ENCODE measurements at regions not wholly inside any gene's neighbourhood (a gene's known extent, or its start where the extent isn't known, plus 50 kb on each side); places are given as distances from the start of the nearest gene placed in this dataset.
A peak's percentile ranks its signal among the peaks of the same experiment; 100 is the strongest.

- FAIRE-seq: no peak
Observed at GRCh38 chr4:107153956-107154355, 117.8 kb upstream of the DKK2 start.

- no peak for FAIRE-seq
Observed at GRCh38 chr4:107153228-107153627, 117.1 kb upstream of the DKK2 start.

GRCh38 chr4:107151173-107151572 is 115.1 kb upstream of the DKK2 start:
- no peak for FAIRE-seq

GRCh38 chr4:107148904-107149303 is 112.8 kb upstream of the DKK2 start:
- no peak for FAIRE-seq

- no peak for FAIRE-seq
Observed at GRCh38 chr4:107147873-107148272, 111.8 kb upstream of the DKK2 start.

- FAIRE-seq: no peak
Observed at GRCh38 chr4:107138433-107138832, 102.3 kb upstream of the DKK2 start.

- FAIRE-seq: no peak
Observed at GRCh38 chr4:107133965-107134653, 98.0 kb upstream of the DKK2 start.

- FAIRE-seq: no peak
Observed at GRCh38 chr4:107131295-107131694, 95.2 kb upstream of the DKK2 start.

- no peak for FAIRE-seq
Observed at GRCh38 chr4:107130157-107130556, 94.0 kb upstream of the DKK2 start.

GRCh38 chr4:107129611-107130010 is 93.5 kb upstream of the DKK2 start:
- no peak for FAIRE-seq

- no peak for FAIRE-seq
Observed at GRCh38 chr4:107129076-107129475, 93.0 kb upstream of the DKK2 start.

GRCh38 chr4:107128116-107128515 is 92.0 kb upstream of the DKK2 start:
- FAIRE-seq: no peak

- FAIRE-seq: no peak
Observed at GRCh38 chr4:107125496-107125895, 89.4 kb upstream of the DKK2 start.

- FAIRE-seq: no peak
Observed at GRCh38 chr4:107122736-107123135, 86.6 kb upstream of the DKK2 start.

GRCh38 chr4:107120661-107121060 is 84.5 kb upstream of the DKK2 start:
- FAIRE-seq: no peak

GRCh38 chr4:107117726-107118125 is 81.6 kb upstream of the DKK2 start:
- no peak for FAIRE-seq

- FAIRE-seq: no peak
Observed at GRCh38 chr4:107115185-107115847, 79.2 kb upstream of the DKK2 start.

GRCh38 chr4:107114059-107114458 is 77.9 kb upstream of the DKK2 start:
- peak; percentile 55 for FAIRE-seq

GRCh38 chr4:107098401-107098800 is 62.3 kb upstream of the DKK2 start:
- no peak for FAIRE-seq

- no peak for FAIRE-seq
Observed at GRCh38 chr4:107094976-107095375, 58.9 kb upstream of the DKK2 start.

- no peak for FAIRE-seq
Observed at GRCh38 chr4:107094332-107094731, 58.2 kb upstream of the DKK2 start.

Measured in colon (tissue), 2 donors.